ENCODE measurements at regions not wholly inside any gene's neighbourhood (a gene's known extent, or its start where the extent isn't known, plus 50 kb on each side); places are given as distances from the start of the nearest gene placed in this dataset.

GRCh38 chr1:102631691-102632090, 476.6 kb downstream of the COL11A1 start:
- H3K4me3 ChIP-seq (ENCODE audit: low read depth, low read length): no peak overlapping the region
- no peak for TF ChIP-seq CTCF (IDR thresholded peaks at IDR 0.05; ENCODE audit: borderline replicate concordance, insufficient read depth, low read depth, low read length)

DNA sequence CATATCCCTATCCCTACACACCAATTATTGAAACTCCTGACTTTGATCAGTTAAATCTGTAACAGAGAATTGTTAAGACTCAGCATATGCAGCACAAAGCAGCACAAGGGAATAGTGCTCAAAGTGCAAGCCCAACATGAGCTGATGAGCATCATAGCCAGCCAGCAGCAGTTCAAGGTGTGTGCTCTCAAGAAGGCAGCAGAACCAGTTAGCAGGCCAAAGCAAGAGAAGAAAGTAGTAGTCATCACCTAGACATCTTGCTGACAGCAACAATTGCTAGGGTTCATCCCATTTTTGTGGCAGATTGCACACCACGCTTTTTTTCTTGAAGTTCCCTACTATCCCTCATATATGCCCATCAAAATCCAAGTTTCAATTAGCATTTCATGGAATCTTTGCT, 478.3 kb downstream of the COL11A1 start:
- TF ChIP-seq CTCF (IDR thresholded peaks at IDR 0.05; ENCODE audit: borderline replicate concordance, insufficient read depth, low read depth, low read length): no peak
- no peak overlapping the region for H3K4me3 ChIP-seq (ENCODE audit: low read depth, low read length)

- no peak overlapping the region for H3K4me3 ChIP-seq (ENCODE audit: low read depth, low read length)
- no peak for TF ChIP-seq CTCF (IDR thresholded peaks at IDR 0.05; ENCODE audit: borderline replicate concordance, insufficient read depth, low read depth, low read length)
Measured at GRCh38 chr1:102628109-102628613, 480.2 kb downstream of the COL11A1 start.

DNA sequence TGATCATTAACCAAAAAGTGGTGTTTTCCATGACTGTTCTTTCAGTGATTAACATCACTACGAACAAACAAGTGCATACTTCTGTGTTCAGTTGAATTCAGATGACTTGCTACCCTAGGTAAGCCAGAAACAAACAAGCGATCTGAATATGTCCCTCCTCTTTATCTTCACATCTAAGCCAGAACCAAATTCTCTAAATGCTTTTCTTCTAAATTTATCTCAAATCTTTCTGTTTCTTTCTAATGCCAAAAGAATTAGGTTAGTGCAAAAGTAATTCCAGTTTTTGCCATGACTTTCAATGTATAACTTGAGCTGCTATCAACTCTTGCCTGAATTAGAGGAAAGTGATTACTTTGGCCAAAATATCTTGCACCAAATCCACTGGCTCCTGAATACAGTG, 481.2 kb downstream of the COL11A1 start:
- TF ChIP-seq CTCF (IDR thresholded peaks at IDR 0.05; ENCODE audit: borderline replicate concordance, insufficient read depth, low read depth, low read length): no peak
- no peak overlapping the region for H3K4me3 ChIP-seq (ENCODE audit: low read depth, low read length)

DNA sequence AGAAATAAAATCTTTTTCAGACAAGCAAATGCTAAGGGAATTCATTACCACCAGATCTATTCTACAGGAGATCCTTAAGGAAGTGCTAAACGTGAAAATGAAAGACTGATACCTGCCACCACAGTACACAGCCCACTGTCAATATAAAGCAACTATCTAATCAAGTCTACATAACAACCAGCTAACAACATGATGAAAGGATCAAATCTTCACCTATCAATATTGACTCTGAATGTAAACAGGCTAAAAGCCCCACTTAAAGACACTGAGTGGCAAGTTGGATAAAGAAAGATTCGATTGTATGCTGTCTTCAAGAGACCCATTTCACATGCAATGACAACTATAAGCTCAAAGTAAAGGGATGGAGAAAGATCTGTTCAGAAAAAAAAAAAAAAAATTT, 492.4 kb downstream of the COL11A1 start:
- H3K4me3 ChIP-seq (ENCODE audit: low read depth, low read length): no peak overlapping the region
- no peak for TF ChIP-seq CTCF (IDR thresholded peaks at IDR 0.05; ENCODE audit: borderline replicate concordance, insufficient read depth, low read depth, low read length)

DNA sequence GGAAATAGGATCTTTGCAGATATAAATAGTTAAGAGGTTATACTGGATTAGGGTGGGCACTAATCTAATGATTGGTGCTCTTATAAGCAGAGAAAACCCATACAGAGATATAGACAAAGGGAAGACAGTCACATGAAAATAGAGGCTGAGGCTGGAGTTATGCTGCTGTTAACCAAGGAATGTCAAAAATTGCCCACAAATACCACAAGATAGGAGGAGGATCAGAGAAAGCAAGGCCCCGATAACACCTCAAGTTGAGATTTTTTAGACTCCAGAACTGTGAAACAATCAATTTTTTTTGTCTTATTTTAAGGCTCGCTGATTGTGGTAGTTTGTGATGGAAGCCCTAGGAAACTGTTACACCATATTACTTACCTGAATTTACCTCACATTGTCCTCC, 513.2 kb downstream of the COL11A1 start:
- TF ChIP-seq CTCF (IDR thresholded peaks at IDR 0.05; ENCODE audit: borderline replicate concordance, insufficient read depth, low read depth, low read length): no peak
- no peak overlapping the region for H3K4me3 ChIP-seq (ENCODE audit: low read depth, low read length)

DNA sequence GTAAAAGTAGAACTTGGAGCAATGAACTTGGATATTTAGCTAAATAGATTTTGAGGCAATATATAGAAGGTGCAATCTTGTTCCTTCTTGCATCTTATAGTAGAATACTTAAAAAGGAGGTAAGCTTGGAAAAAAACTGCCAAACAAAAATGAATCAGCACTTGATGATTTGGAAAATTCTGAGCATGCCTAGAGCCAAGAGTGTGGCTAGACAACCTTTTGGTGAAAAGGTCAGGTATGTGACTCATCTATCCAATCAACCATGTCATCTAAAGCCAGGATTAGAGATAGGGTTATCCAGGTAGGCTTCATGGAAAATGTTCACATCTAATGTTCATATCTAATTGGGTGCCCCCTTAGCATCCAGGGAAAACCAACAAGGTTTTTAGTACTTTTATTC, 515.0 kb downstream of the COL11A1 start:
- no peak overlapping the region for H3K4me3 ChIP-seq (ENCODE audit: low read depth, low read length)
- no peak for TF ChIP-seq CTCF (IDR thresholded peaks at IDR 0.05; ENCODE audit: borderline replicate concordance, insufficient read depth, low read depth, low read length)
